ENCODE measurements at regions not wholly inside any gene's neighbourhood (a gene's known extent, or its start where the extent isn't known, plus 50 kb on each side); places are given as distances from the start of the nearest gene placed in this dataset.

DNA sequence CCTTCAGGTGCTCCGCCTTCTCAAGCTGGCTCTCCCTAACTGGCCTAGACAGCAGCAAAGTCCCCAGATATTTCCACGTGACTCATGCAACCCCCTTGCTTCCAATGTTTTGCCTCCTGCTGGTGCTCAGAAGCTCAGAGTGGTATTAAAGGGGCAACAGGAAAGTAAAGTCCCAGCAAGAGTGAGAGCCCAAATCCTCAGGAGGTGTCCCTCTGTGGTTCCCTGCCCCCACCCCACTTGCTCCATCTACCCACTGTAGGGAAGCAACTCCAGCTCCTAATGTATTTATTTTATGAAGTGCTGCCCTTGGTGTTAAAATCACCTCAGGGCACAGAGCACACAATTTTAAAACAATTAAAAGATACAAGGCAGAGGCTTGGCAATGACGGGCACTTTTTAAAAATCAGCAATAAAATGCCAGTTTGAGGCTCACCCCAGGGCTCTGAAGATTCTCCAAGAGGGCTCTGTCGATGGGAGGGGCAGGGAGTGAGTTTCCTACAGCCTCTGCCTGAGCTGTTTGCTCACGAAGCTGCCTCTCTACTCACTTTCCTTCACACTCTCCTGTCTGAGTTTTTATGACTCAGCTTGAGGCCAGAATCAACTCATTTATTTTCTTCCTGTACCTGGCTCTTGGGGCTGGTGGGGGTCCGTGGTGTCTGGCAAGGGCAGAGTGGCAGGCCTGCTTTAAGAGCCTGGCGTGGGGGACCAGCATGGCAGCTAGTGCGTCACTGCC, 81.9 kb upstream of the MAX start:
- Histone ChIP-seq H3K27ac (no peak overlapping the region), H3K4me1 (peaks cover 24% of the 10 kb centered on the region), H3K4me3 (no peak overlapping the region), H3K9me3 (peaks cover 23% of the 10 kb centered on the region), H3K9ac (no peak overlapping the region), H4K20me1 (no peaks in the 10 kb centered on the region), H3K27me3 (no peaks in the 10 kb centered on the region), H3K4me2 (no peak overlapping the region), H3K36me3 (no peaks in the 10 kb centered on the region)
- TF ChIP-seq Cebpa-rat (IDR thresholded peaks at IDR 0.05): no peak

- Histone ChIP-seq H3K4me3 (no peak overlapping the region), H3K36me3 (no peaks in the 10 kb centered on the region), H3K9me3 (peaks cover 22% of the 10 kb centered on the region), H3K4me1 (peaks cover 24% of the 10 kb centered on the region), H3K9ac (no peak overlapping the region), H3K27ac (no peak overlapping the region), H4K20me1 (no peaks in the 10 kb centered on the region), H3K4me2 (no peak overlapping the region), H3K27me3 (no peaks in the 10 kb centered on the region)
- no peak for TF ChIP-seq Cebpa-rat (IDR thresholded peaks at IDR 0.05)
Observed at GRCh38 chr14:65185829-65186228, 83.5 kb upstream of the MAX start.

DNA sequence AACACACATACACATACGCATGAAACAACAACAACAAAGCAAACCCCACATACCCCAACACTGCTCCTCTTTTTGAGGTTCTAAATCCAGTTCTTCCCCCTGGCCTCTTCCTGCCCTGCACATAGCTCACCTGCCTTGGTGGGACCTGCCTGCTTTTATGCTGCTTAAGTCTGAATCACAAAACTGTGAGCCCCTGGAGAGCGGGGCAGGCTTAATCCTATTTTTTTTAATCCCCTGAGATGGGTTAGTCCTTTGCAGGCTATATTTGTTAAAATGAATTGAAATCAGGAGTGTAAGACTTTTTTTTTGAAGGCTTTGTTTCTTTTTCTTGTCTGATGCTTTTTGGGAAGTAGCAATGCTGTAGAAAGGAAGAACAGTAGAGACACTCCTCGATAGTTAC, 84.6 kb upstream of the MAX start:
- TF ChIP-seq Cebpa-rat (IDR thresholded peaks at IDR 0.05): no peak
- Histone ChIP-seq H3K9ac (no peak overlapping the region), H3K4me2 (peak overlapping the region; percentile 72)

GRCh38 chr14:65187421-65188049, 85.2 kb upstream of the MAX start:
- H4K20me1 ChIP-seq: no peaks in the 10 kb centered on the region
- H3K9ac ChIP-seq: no peak overlapping the region
- peaks cover 5% of the 10 kb centered on the region for H3K9me3 ChIP-seq
- no peaks in the 10 kb centered on the region for H3K27me3 ChIP-seq
- no peak overlapping the region for H3K27ac ChIP-seq
- peak overlapping the region; percentile 72 for H3K4me2 ChIP-seq
- H3K4me3 ChIP-seq: no peak overlapping the region
- H3K36me3 ChIP-seq: no peaks in the 10 kb centered on the region
- H3K4me1 ChIP-seq: peaks cover 24% of the 10 kb centered on the region
- no peak for TF ChIP-seq Cebpa-rat (IDR thresholded peaks at IDR 0.05)

More for the DNA sequence above, 84.6 kb upstream of the MAX start:
- Histone ChIP-seq H3K4me1 (peaks cover 24% of the 10 kb centered on the region), H3K27me3 (no peaks in the 10 kb centered on the region), H4K20me1 (no peaks in the 10 kb centered on the region), H3K4me3 (no peak overlapping the region), H3K36me3 (no peaks in the 10 kb centered on the region), H3K27ac (no peak overlapping the region), H3K9me3 (peaks cover 10% of the 10 kb centered on the region)

DNA sequence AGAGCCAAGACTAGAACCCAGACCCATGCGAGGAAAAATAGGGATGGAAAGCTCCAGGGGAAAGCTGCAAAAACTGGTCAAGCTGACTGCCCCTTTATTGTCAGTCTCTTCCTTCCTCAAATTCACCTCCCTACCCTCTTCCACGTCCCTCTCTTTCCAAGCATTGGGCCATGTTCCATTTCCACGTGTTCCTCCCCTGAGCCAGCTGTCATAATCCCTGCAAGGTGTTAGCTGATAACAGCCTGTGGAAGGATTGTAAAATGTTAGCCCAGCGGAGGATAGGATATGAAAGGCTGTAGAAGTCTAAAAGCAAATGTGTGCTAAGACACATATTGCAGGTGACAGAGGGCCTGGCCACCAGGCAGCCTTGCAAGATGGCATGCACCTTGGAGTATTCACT, 88.0 kb upstream of the MAX start:
- no peaks in the 10 kb centered on the region for H3K9me3 ChIP-seq
- no peaks in the 10 kb centered on the region for H3K36me3 ChIP-seq
- no peak overlapping the region for H3K27ac ChIP-seq
- no peak overlapping the region for H3K4me2 ChIP-seq
- peaks cover 24% of the 10 kb centered on the region for H3K4me1 ChIP-seq
- no peaks in the 10 kb centered on the region for H3K27me3 ChIP-seq
- H3K4me3 ChIP-seq: no peak overlapping the region
- no peaks in the 10 kb centered on the region for H4K20me1 ChIP-seq
- TF ChIP-seq Cebpa-rat (IDR thresholded peaks at IDR 0.05): no peak
- H3K9ac ChIP-seq: no peak overlapping the region

DNA sequence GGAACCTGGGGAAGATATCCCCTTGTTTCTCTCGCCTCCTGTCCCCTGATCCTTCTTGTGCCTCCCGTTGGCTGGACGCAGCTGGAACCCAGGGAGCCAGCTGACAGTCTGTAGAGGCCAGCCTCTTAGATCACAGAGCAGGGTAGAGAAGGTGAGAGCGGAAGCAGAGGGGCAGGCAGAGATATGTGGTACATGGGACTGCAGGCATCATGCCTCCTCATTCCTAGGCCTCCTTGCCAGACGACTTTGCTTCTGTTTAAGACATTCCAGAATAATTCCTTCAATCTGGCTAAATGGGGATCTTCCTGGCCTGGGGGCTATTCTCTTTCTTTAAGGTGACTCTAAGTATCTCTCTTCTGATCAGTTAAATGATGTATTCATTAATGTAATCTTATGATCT, 89.4 kb upstream of the MAX start:
- Histone ChIP-seq H4K20me1 (no peaks in the 10 kb centered on the region), H3K27ac (no peak overlapping the region), H3K4me3 (no peak overlapping the region), H3K4me2 (no peak overlapping the region), H3K9me3 (no peaks in the 10 kb centered on the region), H3K36me3 (no peaks in the 10 kb centered on the region), H3K27me3 (no peaks in the 10 kb centered on the region), H3K9ac (no peak overlapping the region), H3K4me1 (peaks cover 17% of the 10 kb centered on the region)
- TF ChIP-seq Cebpa-rat (IDR thresholded peaks at IDR 0.05): no peak

DNA sequence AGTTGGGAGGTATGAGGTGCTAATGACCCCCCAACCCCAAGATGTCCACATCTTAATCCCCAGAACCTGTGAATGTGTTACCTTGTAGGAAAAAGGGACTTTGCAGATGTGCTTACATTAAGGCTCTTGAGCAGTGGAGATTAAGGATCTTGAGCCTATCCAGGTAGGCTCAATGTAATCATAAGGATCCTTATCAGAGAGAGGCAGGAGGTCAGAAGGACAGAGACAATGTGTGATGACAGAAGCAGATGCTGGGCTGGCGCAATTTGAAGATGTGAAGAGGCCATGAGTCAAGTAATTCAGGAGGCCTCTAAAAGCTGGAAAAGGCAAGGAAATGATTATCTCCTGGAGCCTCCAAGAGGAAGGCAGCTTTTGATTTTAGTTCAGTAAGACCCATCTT, 90.4 kb upstream of the MAX start:
- no peak overlapping the region for H3K4me3 ChIP-seq
- H3K4me2 ChIP-seq: no peak overlapping the region
- no peaks in the 10 kb centered on the region for H3K27me3 ChIP-seq
- H3K4me1 ChIP-seq: peaks cover 7% of the 10 kb centered on the region
- H3K27ac ChIP-seq: no peak overlapping the region
- no peaks in the 10 kb centered on the region for H4K20me1 ChIP-seq
- no peaks in the 10 kb centered on the region for H3K9me3 ChIP-seq
- no peak for TF ChIP-seq Cebpa-rat (IDR thresholded peaks at IDR 0.05)
- H3K36me3 ChIP-seq: no peaks in the 10 kb centered on the region
- no peak overlapping the region for H3K9ac ChIP-seq

- Histone ChIP-seq H3K9ac (no peak overlapping the region), H3K4me1 (no peaks in the 10 kb centered on the region), H3K36me3 (no peaks in the 10 kb centered on the region), H3K9me3 (no peaks in the 10 kb centered on the region), H3K4me2 (no peak overlapping the region), H3K4me3 (no peak overlapping the region), H3K27ac (no peak overlapping the region), H3K27me3 (no peaks in the 10 kb centered on the region), H4K20me1 (no peaks in the 10 kb centered on the region)
- TF ChIP-seq Cebpa-rat (IDR thresholded peaks at IDR 0.05): no peak
Observed at GRCh38 chr14:65193916-65194590, 91.7 kb upstream of the MAX start.

- no peak overlapping the region for H3K9ac ChIP-seq
- H3K4me2 ChIP-seq: no peak overlapping the region
- no peaks in the 10 kb centered on the region for H3K9me3 ChIP-seq
- no peak overlapping the region for H3K4me3 ChIP-seq
- no peaks in the 10 kb centered on the region for H4K20me1 ChIP-seq
- no peaks in the 10 kb centered on the region for H3K27me3 ChIP-seq
- H3K36me3 ChIP-seq: no peaks in the 10 kb centered on the region
- no peak for TF ChIP-seq Cebpa-rat (IDR thresholded peaks at IDR 0.05)
- no peaks in the 10 kb centered on the region for H3K4me1 ChIP-seq
- no peak overlapping the region for H3K27ac ChIP-seq
Observed at GRCh38 chr14:65195042-65195719, 92.9 kb upstream of the MAX start.

- TF ChIP-seq Cebpa-rat (IDR thresholded peaks at IDR 0.05): no peak
- no peaks in the 10 kb centered on the region for H3K4me1 ChIP-seq
- no peak overlapping the region for H3K27ac ChIP-seq
- H3K4me3 ChIP-seq: no peak overlapping the region
- peaks cover 12% of the 10 kb centered on the region for H3K9me3 ChIP-seq
- H3K27me3 ChIP-seq: no peaks in the 10 kb centered on the region
- no peaks in the 10 kb centered on the region for H4K20me1 ChIP-seq
- no peak overlapping the region for H3K4me2 ChIP-seq
- no peak overlapping the region for H3K9ac ChIP-seq
- no peaks in the 10 kb centered on the region for H3K36me3 ChIP-seq
Observed at GRCh38 chr14:65198346-65198745, 96.0 kb upstream of the MAX start.

Measured in BLaER1 (cell line).